ENCODE measurements at regions not wholly inside any gene's neighbourhood (a gene's known extent, or its start where the extent isn't known, plus 50 kb on each side); places are given as distances from the start of the nearest gene placed in this dataset.

- H3K27me3 ChIP-seq (ENCODE audit: control insufficient read depth, insufficient read depth, low read length): no peaks in the 10 kb centered on the region
- no peak overlapping the region for H2AFZ ChIP-seq (replicated peaks; ENCODE audit: low read length, poor library complexity)
- H3K56ac ChIP-seq (ENCODE audit: extremely low read depth, insufficient read depth, low read length): no peak overlapping the region
- H3K18ac ChIP-seq (ENCODE audit: low read depth, low read length): no peak overlapping the region
- H2BK20ac ChIP-seq (ENCODE audit: low read depth, low read length): no peak overlapping the region
- intact Hi-C loops (cut with micrococcal nuclease): no loop called here
- no peak overlapping the region for H3K14ac ChIP-seq (replicated peaks; ENCODE audit: low read depth, low read length)
- no peak overlapping the region for H2BK5ac ChIP-seq (ENCODE audit: low read depth, low read length, poor library complexity, severe bottlenecking)
- no peak overlapping the region for H4K91ac ChIP-seq (ENCODE audit: insufficient read depth, low read depth, low read length)
- no peak overlapping the region for H3K9ac ChIP-seq (ENCODE audit: low read depth, low read length)
- no peak overlapping the region for H3K4ac ChIP-seq (ENCODE audit: low read depth, low read length)
- in situ Hi-C loops (cut with MboI; ENCODE audit: low sequenced_read_pairs): loop anchor here (25.0 kb wide), 1 partner anchor 1541 kb away; no protein-coding TSS in a partner anchor
- H3K36me3 ChIP-seq (ENCODE audit: control insufficient read depth, insufficient read depth, low read length): no peaks in the 10 kb centered on the region
- POLR2A ChIA-PET (ENCODE audit: unreplicated experiment): no interaction called here
- H2BK15ac ChIP-seq (ENCODE audit: low read depth, low read length): no peak overlapping the region
- BruUV-seq (replicated peaks): no TSS peak
- H3K9me1 ChIP-seq (ENCODE audit: insufficient read depth, low read length): no peaks in the 10 kb centered on the region
- H4K20me1 ChIP-seq (ENCODE audit: insufficient read depth, low read length): no peaks in the 10 kb centered on the region
- no peaks in the 10 kb centered on the region for H3K4me1 ChIP-seq (ENCODE audit: control insufficient read depth, insufficient read depth, low read length)
- no CpG with 5 or more reads among the region's 4 CpGs for WGBS, 2 experiments (ENCODE audit: extremely low coverage in 2 of 2, insufficient read length in 1 of 2)
- H4K5ac ChIP-seq (ENCODE audit: low read depth, low read length): no peak overlapping the region
- no peak overlapping the region for H2AK5ac ChIP-seq (ENCODE audit: low read depth, low read length)
- dilution Hi-C loops (cut with HindIII; ENCODE audit: low sequenced_read_pairs, unreplicated experiment): no loop called here
- H2BK120ac ChIP-seq (ENCODE audit: low read depth, low read length): no peak overlapping the region
- no peak overlapping the region for H3K27ac ChIP-seq (ENCODE audit: insufficient read depth, low read length)
- H3K4me2 ChIP-seq (ENCODE audit: low read depth, low read length): no peak overlapping the region
- no peak overlapping the region for H3K4me3 ChIP-seq (ENCODE audit: insufficient read depth, low read depth, low read length)
- H2AK9ac ChIP-seq (replicated peaks; ENCODE audit: low read depth, low read length, poor library complexity): no peak overlapping the region
- CTCF ChIA-PET: no interaction called here
- DNase-seq (no peak), ATAC-seq (ENCODE audit: low read depth) (no peak)
- H3K79me1 ChIP-seq (ENCODE audit: low read depth in 1 of 2, low read length in 2 of 2): no peaks in the 10 kb centered on the region
- H3K23ac ChIP-seq (ENCODE audit: low read depth, low read length): no peak overlapping the region
- no peak overlapping the region for H4K8ac ChIP-seq (ENCODE audit: low read depth in 2 of 2, low read length in 2 of 2)
- H3K9me3 ChIP-seq (ENCODE audit: control insufficient read depth, insufficient read depth, low read length): no peaks in the 10 kb centered on the region
- TF ChIP-seq POLR2A (IDR thresholded peaks at IDR 0.05; ENCODE audit: low read depth, low read length) (no peak), NFE2L2 (IDR thresholded peaks at IDR 0.05; ENCODE audit: low read depth, low read length) (no peak), CEBPB (IDR thresholded peaks at IDR 0.05; ENCODE audit: low read depth, low read length) (no peak), MAZ (IDR thresholded peaks at IDR 0.05; ENCODE audit: borderline replicate concordance, low read depth, low read length) (no peak), RCOR1 (IDR thresholded peaks at IDR 0.05; ENCODE audit: insufficient replicate concordance, low read length) (no peak), RFX5 (IDR thresholded peaks at IDR 0.05; ENCODE audit: low read depth, low read length) (no peak), RAD21 (IDR thresholded peaks at IDR 0.05; ENCODE audit: low read length) (no peak), MXI1 (IDR thresholded peaks at IDR 0.05; ENCODE audit: borderline replicate concordance, low read depth, low read length) (no peak), USF2 (IDR thresholded peaks at IDR 0.05; ENCODE audit: low read depth, low read length) (no peak)
Observed at GRCh38 chr2:106646605-106647004, 159.4 kb downstream of the CD8B2 start.

Data from IMR-90 (cell line).